COLO668 (cell line): ENCODE measurements at regions not wholly inside any gene's neighbourhood (a gene's known extent, or its start where the extent isn't known, plus 50 kb on each side); places are given as distances from the start of the nearest gene placed in this dataset.
"Not testable (repeated sequence)": the region's sequence is repeated elsewhere in the genome, so short reads cannot be mapped to it uniquely, and the experiment has no call there.

Source experiments
- DNase-seq: peaks from one replicate; lab custom pipeline; 2025; ENCODE audit not compliant: unreplicated experiment; lab: John Stamatoyannopoulos, UW

DNA sequence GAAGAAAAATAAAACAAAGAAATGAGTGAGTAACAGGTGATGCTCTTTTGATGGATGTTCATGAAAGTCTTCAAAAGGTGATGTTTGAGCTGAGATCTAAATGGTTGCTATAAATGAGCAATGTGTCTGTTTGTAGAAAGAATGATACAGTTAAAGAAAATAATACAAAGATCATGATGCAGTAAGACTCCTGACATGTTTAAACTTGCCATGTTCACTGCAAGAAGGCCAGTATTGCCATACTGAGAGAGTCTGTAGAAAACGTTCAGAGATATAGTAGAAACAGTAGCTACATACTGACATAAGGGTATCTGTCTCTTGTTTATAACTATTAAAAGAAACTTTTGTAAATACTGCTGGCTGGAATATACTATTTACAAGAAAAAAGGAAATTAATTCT, 1609.2 kb upstream of the ACO1 start:
- DNase-seq = no peak

DNA sequence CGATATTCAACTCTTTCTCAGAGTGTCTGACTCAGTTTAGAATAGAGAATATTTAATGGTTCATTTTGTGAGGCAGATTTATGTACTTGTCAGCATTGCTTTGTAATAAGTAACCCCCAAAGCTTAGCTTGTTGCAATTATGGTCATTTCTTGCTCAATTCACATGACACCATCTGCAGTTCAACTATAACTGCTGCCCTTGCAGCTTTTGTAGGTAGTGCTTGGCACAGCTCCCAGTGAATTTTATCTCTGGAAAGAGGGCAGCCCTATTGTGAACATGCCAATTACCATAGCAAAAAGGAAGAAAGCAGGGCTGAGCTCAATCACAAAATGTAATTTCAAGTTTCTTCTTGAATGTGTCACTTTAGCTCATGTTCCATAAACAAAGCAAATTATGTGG, 1587.7 kb upstream of the ACO1 start:
- DNase-seq = no peak

DNA sequence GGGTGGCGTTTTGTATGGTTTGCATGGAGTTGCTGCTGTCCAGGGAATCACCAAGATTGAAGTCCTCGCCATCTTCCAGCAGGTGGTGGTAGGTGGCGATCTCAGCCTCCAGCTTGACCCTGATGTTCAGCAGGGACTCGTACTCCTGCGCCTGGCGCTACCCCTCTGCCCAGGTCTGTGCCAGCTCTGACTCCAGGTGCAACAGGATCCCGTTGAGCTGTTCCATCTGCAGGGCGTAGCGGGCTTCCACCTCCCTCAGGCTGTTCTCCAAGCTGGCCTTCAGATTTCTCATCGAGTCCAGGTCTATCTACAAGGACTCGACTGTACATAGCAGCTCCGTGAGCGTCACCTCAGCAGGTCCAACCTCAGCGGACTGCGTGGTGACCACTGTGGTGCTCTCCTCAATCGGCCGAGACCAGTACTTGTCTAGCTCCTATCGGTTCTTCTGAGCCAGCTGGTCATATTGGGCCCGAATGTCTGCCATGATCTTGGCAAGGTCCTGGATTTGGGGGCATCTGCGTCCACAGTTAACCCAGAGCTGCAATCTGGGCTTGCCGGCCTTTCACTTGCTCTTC, 1584.8 kb upstream of the ACO1 start:
- no peak for DNase-seq

DNA sequence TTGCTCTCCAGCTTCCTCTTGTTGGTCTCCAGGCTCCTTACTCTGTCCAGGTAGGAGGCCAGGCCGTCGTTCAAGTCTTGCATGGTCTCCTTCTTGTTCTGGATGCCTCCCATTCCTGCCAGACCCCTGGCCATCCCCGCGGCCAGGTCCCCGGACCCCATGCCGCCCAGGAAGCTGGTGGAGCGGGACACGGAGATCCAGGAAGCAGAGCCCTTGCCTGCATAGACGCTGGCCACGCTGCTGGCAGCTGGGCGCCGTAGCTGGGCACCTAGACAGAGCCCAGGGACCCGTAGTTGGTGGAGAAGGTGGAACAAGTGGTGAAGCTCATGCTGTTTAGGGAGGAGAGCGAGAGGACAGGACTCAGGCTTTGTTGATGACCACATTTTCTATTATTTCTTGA, 1584.0 kb upstream of the ACO1 start:
- DNase-seq = no peak

DNA sequence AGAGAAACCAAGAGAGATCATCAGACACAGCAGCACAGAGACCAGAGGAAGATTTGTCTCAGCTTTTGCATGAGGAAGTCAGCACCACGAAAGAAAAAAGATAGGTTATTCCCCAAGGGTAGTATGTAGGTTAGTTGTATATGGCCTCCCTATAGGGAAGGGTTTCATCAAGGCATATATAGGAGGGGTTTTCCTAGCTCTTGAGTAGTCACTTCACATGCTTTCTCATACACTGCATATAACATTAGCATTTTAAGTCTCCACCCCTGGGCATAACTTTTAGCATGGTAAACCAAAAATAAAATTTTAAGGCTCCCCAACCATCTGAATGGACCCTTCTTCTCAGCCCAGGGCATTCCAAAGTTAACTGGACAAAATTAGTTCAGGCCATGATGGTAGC, 1571.6 kb upstream of the ACO1 start:
- DNase-seq = no peak

DNA sequence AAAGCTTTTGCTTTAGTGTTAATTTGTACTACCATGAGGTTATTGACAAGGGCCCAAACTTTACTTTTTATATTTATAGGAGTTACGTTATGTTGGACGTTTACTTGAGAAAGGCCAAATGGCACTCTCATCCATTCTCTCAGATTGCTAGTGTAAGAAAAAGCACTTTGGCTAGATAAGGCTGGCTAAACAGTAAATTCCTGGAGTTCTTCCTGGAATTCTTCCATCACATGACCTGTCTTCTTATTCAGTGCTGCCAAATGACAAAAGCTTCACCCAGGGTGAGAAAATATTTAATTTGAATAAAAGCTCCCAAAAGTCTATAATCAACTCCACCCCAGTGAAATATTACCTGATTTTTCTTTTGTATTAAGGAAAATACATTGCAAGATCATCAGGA, 1568.9 kb upstream of the ACO1 start:
- no peak for DNase-seq

DNA sequence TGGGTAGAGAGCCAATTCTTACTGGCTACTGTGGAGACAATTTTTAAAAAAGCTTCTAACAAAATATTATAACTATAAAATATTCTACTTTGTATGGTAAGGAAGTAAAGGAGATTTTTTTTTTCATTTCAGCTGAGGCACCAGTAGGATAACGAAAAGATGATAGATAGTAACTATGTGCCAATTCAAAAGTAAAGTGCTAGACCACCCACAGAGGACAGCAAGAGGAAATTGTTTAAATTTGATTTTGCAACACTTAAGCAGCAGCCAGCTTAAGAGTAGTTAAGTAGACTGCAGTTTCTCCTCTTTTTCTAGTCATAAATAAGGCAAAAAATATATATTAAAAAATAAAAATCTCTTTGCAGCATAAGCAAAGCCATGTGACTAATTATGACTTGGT, 1539.3 kb upstream of the ACO1 start:
- DNase-seq = no peak

DNA sequence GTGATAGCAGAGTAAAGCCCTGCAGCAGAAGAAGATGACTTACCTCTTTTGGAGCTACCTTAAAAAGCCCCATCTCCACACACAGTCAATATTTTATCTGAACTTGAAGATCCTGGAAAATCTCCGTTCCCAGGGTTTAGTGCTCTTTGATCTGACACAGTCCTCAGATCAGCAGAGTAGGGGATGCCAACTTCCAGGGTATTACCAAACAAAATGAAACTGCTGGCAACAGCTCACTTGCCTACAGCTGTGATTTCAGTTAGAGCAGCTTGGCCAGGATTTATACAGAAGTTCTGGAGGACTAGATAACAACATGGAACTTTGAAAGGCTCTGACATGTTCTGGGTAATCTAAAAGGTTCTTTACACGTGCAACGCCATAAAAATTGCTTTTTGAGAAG, 1537.8 kb upstream of the ACO1 start:
- no peak for DNase-seq

DNA sequence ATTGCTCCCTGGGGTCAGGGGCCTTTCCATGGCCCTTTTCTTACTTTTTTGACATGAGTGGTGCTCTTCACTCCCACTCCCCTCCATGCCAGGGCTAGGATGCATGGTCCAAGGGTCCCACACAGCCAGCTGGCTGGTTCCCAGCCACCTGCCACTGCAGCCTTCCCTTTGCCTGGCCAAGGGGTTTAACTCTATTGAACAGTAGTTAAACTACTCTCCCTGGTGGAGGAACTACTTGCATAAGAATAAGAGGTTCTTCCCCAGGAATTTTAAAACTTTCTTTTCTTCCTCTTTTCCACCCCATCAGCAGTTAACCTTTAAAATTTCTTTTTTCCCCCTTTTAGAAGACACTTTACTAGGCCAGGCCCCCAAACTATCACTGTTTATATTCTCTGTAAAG, 1532.8 kb upstream of the ACO1 start:
- no peak for DNase-seq

DNA sequence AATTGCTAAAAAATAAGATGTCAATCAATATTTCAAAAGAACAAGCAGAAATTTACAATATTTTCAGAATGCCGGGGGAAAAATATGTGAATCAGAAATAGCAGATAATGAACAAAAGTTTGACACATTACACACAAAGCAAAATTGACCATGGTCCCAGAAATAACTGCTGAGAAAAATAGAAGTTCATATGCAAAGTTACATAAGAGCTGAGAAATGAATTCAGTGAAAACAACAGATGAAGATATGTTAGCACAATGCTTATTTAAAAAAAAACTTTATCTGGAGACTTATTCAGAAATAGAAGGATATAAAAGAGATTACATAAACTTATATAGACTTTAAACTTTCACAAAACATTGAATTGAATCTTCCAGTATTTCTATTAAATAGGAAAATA, 1483.7 kb upstream of the ACO1 start:
- no peak for DNase-seq

DNA sequence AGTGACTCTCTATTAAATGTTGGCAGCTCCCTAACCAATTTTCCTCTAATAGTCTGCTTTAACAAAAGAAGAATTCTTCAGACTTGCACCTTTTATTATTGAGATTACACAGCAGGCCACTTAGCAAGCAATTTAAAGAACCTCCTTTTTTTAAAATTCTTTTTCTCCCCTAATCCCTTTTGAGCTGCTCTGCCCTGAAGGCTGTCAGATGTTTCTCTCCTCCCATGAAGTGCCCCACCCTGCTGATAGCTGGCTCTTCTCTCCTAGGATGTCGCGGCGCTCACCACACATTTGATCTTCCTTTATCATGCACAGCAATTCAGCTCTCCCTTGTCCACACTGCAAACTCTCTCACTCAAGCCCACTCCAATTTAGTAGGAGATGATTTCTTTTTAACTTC, 1471.1 kb upstream of the ACO1 start:
- DNase-seq = no peak

DNA sequence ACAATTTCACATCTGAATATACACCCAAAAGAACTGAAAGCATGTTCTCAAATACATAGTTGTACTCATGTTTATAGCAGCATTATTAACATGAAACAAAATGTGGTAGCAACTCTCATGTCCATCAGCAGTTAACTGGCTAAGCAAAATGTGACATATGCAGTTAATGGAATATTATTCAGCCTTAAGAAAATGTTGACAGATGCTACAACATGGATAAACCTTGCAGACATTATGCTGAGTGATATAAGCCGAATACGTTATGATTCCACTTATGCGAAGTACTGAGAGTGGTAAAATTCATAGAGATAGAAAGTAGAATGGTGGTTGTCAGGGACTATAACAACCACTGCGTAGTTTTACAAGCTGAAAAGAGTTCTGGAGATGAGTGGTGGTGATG, 1469.0 kb upstream of the ACO1 start:
- no peak for DNase-seq

DNA sequence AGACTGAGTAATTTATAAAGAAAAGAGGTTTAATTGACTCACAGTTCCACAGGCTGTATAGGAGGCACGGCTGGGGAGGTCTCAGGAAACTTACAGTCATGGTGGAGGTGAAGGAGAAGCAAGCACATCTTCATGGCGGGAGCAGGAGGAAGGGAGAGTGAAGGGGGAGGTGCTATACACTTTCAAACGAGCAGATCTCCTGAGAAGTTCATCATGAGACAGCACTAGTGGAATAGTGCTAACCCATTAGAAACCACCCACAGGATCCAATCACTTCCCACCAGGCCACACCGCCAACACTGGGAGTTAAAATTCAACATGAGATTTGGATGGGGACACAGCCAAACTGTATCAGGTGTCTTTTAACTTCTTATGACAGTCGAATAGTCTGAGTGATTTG, 1459.3 kb upstream of the ACO1 start:
- no peak for DNase-seq

DNA sequence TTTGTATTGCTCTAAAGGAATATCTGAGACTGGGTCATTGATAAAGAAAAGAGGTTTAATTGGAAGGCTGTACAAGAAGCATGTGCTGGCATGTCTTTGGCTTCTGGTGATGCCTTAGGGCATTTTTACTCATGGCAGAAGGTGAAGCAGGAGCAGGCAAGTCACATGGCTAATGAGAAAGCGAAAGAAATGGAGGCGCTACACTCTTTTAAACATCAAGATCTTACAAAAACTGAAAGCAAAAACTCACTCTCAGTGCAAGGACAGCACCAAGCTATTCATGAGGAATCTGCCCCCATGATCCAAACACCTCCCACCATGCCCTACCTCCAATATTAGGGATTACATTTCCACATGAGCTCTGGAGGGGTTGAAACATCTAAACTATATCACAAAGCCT, 1458.8 kb upstream of the ACO1 start:
- no peak for DNase-seq

DNA sequence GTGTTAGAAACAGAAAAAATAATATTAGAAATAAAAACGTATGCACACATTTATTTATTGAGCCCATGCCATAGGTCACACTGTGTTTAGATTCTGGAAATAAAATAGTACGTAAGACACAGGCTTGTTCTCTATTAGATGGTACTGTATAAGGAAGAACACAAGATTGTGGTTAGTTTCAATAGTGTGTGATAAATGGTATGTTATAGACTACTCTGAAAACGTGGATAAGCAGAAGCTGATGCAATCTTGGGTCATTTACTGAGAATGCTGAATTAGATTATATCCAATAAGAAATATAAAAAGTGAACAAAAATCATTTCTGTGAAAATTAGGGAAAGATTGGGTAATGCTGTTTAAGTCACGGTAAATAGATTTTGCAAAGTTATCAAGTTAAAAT, 1456.4 kb upstream of the ACO1 start:
- DNase-seq = no peak

DNA sequence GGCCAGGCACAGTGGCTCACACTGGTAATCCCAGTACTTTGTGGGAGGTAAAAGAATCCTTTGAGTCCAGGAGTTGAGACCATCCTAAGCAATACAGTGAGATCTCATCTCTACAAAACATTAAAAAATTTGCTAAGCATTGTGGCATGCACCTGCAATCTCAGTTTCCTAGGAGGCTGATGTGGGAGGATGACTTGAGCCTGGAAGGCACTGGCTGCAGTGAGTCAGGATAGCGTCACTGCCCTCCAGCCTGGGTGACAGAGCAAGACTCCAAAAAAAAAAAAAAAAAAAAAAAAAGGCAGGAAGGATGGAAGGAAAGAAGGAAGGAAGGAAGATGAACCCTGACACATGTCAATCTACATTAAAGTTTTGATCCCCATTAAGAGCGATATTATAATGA, 1452.2 kb upstream of the ACO1 start:
- no peak for DNase-seq

DNA sequence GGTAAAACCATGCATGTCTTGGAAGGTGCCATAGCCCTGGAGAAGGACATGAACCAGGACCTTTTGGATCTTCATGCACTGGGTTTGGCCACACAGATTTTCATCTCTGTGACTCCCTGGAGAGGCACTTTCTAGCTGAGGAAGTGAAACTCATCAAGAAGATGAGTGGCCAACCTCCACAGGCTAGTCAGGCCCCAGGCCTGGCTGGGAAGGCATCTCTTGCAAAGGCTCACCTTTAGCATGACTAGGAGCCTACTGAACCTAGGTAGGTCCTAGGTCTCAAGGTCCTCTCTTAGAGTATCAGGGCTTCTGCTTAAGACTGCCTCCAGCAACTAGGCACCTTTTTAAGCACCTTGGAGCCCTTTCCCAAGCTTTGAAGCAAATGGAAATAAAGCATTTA, 1448.7 kb upstream of the ACO1 start:
- DNase-seq = no peak

DNA sequence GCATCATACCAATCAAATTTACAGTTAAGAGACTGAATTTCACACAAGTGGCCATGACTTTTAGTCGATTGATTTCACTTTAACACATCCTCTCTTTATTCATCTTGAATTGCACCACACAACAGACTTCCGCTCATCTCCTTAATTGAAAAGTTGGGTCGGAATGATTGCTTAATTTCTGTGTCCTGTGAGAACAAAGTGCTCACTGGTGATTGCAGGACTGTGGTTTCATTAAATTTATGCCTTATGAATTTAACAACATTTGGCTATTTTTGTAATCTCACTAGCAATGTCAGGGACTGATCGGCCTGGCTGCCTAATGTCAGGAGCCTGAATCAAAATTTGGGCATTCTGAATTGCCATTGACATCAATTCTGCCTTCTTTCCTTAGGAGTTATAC, 1447.3 kb upstream of the ACO1 start:
- no peak for DNase-seq

DNA sequence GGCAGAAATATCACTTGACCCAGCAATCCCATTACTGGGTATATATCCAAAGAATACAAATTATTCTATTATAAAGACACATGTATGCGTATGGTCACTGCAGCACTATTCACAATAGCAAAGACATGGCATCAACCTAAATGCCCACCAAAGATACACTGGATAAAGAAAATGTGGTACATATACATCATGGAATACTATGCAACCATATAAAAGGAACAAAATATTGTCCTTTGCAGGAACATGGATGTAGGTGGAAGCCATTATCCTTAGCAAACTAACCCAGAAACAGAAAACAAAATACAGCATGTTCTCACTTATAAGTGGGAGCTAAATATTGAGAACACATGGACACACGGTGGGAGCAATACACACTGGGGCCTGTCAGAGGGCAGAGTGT, 1441.6 kb upstream of the ACO1 start:
- DNase-seq = not testable (repeated sequence)

DNA sequence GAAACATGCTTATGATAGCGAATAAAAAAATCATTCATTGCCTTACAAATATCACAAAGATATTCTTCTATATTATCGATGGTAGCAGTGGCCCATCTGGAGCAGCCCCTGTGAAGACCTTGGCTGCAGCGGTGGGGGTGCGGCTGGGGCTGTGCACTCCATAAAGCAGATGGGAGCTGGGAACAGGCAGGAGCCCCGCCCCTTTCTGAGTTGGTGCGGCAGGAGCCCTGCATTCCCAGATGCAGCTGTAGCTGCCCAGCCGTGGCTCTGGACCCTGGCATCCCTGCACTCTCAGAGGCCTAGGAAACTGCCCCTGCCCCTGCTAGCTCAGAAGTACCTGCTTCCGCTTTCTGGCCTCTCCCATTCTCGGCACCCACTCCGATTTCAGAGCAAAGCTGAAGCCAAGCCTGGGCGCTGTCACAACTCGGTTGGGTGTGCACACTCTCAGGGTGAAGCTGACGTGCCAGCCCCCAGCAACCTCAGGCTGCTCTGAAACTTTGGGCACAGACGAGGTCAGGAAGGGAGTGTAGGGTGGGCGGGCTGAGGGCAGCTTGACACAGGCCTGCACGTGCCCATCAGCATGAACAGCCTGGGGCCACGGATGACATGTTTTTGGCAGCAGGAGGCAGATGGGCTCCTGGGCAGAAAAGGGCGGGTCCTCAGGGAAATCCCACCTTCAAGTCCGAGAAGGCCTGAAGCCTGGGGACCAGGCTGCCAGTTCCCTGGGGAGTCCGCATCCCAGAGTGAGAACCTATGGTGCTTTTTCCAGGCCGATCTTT, 1440.8 kb upstream of the ACO1 start:
- DNase-seq = no peak

DNA sequence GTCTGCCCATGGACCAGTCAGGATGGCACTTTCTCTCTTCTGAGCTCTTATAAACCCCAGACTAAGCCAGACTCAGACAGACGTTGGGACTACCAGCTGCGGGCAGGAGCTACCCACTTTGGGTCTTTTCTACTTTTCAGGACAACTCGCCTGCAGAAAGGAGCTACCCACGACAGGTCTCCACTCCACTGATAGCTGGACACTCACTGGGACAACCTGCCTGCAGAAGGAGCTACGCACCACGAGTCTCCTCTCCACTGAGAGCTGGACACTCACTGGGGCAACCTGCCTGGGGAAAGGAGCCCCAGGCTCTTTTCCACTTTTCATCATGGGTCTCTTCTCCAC, 1440.2 kb upstream of the ACO1 start:
- DNase-seq = no peak

DNA sequence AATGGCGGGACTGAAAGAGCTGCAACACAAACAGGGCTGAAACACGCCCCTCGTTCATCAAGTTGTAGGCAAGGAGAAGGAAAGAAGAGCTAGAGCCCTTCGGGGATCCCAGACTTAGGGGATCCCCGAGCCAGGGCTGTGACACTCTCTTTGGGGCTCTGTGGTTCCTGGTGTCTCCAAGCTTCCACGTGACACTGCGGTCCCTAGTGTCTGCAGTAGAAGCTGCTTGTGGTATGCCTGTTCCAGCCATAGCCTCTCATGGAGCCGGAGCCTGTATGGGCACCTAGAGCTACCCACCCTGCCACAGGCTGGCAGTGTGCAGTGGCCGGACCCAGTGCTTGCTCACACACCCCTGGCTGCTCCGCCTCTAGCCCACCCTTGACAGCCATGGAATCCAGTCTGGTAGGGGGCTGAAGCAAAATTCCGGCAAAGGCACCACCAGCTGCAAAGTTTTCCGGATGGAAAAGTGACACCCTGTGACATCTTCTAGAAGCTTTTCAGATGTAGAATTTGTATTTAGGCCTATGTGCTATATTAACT, 1439.6 kb upstream of the ACO1 start:
- no peak for DNase-seq

DNA sequence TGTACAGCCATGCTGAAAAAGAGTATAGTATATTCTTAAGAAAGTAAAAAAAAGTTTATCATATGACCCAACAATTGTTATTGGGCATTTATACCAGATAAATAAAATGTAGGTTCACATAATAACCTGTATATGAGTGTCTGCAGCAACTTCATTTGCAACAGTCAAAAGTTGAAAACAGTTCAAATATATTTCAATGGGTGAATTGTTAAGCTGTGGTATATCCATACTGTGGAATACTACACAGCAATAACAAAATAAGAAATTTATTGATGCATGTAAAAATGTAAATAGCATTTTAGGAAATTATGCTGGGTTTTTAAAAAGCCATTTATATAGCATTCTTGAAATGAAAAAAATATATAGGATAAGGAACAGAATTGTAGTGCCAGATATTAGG, 1420.1 kb upstream of the ACO1 start:
- no peak for DNase-seq
